K562 (cell line): ENCODE measurements at regions not wholly inside any gene's neighbourhood (a gene's known extent, or its start where the extent isn't known, plus 50 kb on each side); places are given as distances from the start of the nearest gene placed in this dataset.

ENCODE experiments used
- ATAC-seq: fragments of 200-7000 bp; cut with Tn5 transposase; 3 replicates; pipeline ENCODE4 v1.9.1; 2020; ENCODE audit warnings: moderate library complexity
- BruUV-seq: library from RNA; stranded (reverse); fragments of 400-500 nt; replicated peaks from 2 replicates; lab custom pipeline; 2021; lab: Mats Ljungman, UMichigan
- CTCF ChIA-PET: fragments of 300-600 bp; formaldehyde crosslinking; extraction: SDS; loops from one replicate; lab custom pipeline; 2021; ENCODE audit warnings: low intra/inter-chr PET ratio; lab: Yijun Ruan, JAX
- POLR2A ChIA-PET: fragments of 300-600, 350-650 bp; sonication (Branson Sonifier 250); formaldehyde crosslinking; extraction: SDS; loops from one replicate; lab custom pipeline; 2021; ENCODE audit warnings: antibody characterized with exemption, inconsistent platforms; lab: Yijun Ruan, JAX
- DNase-seq, 4 experiments: peaks; one replicate each; pipeline versions ENCODE4 v3.0.0 to v3.0.0-alpha.2; 2011 to 2018; ENCODE audit warnings: low spot score in 3 of 4, mixed read lengths in 3 of 4; ENCODE audit errors: extremely low read depth in 1 of 4
- FAIRE-seq: peaks from 2 replicates; lab custom pipeline; 2011; peaks lifted over from hg19 to GRCh38; lab: Jason Lieb, UNC
- H2AFZ ChIP-seq: 2 replicates; pipeline ENCODE4 v1.6.0; 2011; ENCODE audit warnings: low read depth, low read length, control low read depth, inconsistent platforms
- H3K27ac ChIP-seq: fragments of 200-600 bp; 3 replicates; pipeline ENCODE4 v1.8.0; 2011; ENCODE audit warnings: low read depth, mild to moderate bottlenecking, control low read depth, inconsistent platforms, low read length, moderate library complexity, mixed read lengths; ENCODE audit errors: extremely low read depth
- H3K27me3 ChIP-seq, 2 experiments: fragments of 300-600 bp in 1 of 2; 2 replicates in 1 of 2; 3 replicates in 1 of 2; pipeline versions ENCODE4 v1.6.0 to v1.8.0; 2011; ENCODE audit warnings: inconsistent platforms in 2 of 2, low read length in 2 of 2, mild to moderate bottlenecking in 1 of 2, mixed read lengths in 1 of 2, moderate library complexity in 1 of 2; ENCODE audit not compliant: control insufficient read depth in 2 of 2, insufficient read depth in 2 of 2
- H3K36me3 ChIP-seq: fragments of 300-600 bp; 3 replicates; pipeline ENCODE4 v1.8.0; 2011; ENCODE audit warnings: mild to moderate bottlenecking, low read length, inconsistent platforms; ENCODE audit not compliant: control insufficient read depth, insufficient read depth
- H3K4me1 ChIP-seq, 2 experiments: fragments of 200-600 bp in 1 of 2; replicated peaks in 1 of 2; 2 replicates in 1 of 2; 3 replicates in 1 of 2; pipeline versions ENCODE4 v1.5.1 to v1.8.0; 2011; ENCODE audit warnings: inconsistent platforms in 2 of 2, low read length in 2 of 2, mild to moderate bottlenecking in 1 of 2, mixed read lengths in 1 of 2, moderate library complexity in 1 of 2; ENCODE audit not compliant: control insufficient read depth in 2 of 2, insufficient read depth in 2 of 2
- H3K4me2 ChIP-seq: 2 replicates; pipeline ENCODE4 v1.6.1; 2011; ENCODE audit warnings: low read length, control low read depth, inconsistent platforms, mixed read lengths; ENCODE audit not compliant: insufficient read depth
- H3K4me3 ChIP-seq: fragments of 200-600 bp; sonication (generic), shearing (Covaris generic); 2 replicates; pipeline ENCODE4 v1.5.1; 2016; ENCODE audit warnings: control low read depth, inconsistent platforms
- H3K79me2 ChIP-seq: fragments of 200-600 bp; 3 replicates; pipeline ENCODE4 v1.8.0; 2011; ENCODE audit warnings: low read length, inconsistent platforms; ENCODE audit not compliant: control insufficient read depth, insufficient read depth
- H3K9ac ChIP-seq, 2 experiments: 2 replicates each; pipeline versions ENCODE4 v1.6.0 to v1.6.1; 2011; ENCODE audit warnings: low read depth in 2 of 2, low read length in 2 of 2, control low read depth in 1 of 2, inconsistent platforms in 1 of 2, mild to moderate bottlenecking in 1 of 2, mixed read lengths in 1 of 2; ENCODE audit not compliant: insufficient read depth in 1 of 2
- H3K9me1 ChIP-seq: one replicate; pipeline ENCODE4 v1.6.0; 2011; ENCODE audit warnings: inconsistent platforms, mild to moderate bottlenecking, low read length, moderate library complexity; ENCODE audit not compliant: control insufficient read depth, insufficient read depth
- H3K9me3 ChIP-seq: replicated peaks from 2 replicates; pipeline ENCODE4 v1.5.1; 2011; ENCODE audit warnings: low read depth, low read length, inconsistent platforms; ENCODE audit not compliant: control insufficient read depth, insufficient read depth
- H4K20me1 ChIP-seq: replicated peaks from 2 replicates; pipeline ENCODE4 v1.6.1; 2011; ENCODE audit warnings: low read length, inconsistent platforms, mixed read lengths; ENCODE audit not compliant: control insufficient read depth, insufficient read depth
- CEBPG ChIP-seq, 3 experiments: fragments of 200-800 bp in 1 of 3; sonication (Bioruptor generic) in 1 of 3; sonication (generic) in 1 of 3; formaldehyde crosslinking in 1 of 3; IDR thresholded peaks in 2 of 3; conservative IDR thresholded peaks in 1 of 3; 2 replicates each; pipeline versions ENCODE4 v1.6.1 to v1.8.0; 2016 to 2022; ENCODE audit warnings: missing compliant biosample characterization in 2 of 3, missing genetic modification characterization in 2 of 3, mild to moderate bottlenecking in 1 of 3, missing genetic modification reagents in 1 of 3
- MBD1 ChIP-seq: fragments of 250-450 bp; sonication (Bioruptor Pico); IDR thresholded peaks from 2 replicates; pipeline ENCODE4 v1.8.0; 2022; ENCODE audit warnings: inconsistent platforms
- NFYB ChIP-seq: IDR thresholded peaks from 2 replicates; pipeline ENCODE4 v1.6.1; 2011; ENCODE audit warnings: mild to moderate bottlenecking, moderate library complexity; ENCODE audit not compliant: insufficient read length; ENCODE audit errors: extremely low read depth
- PPARD ChIP-seq: fragments of 250-450 bp; sonication (Bioruptor Pico); IDR thresholded peaks from 2 replicates; pipeline ENCODE4 v1.8.0; 2022; ENCODE audit warnings: inconsistent platforms, mild to moderate bottlenecking, moderate library complexity
- RBM17 ChIP-seq: fragments of 200-400 bp; formaldehyde crosslinking; IDR thresholded peaks from 2 replicates; pipeline ENCODE4 v1.6.1; 2017; ENCODE audit warnings: low read depth, mild to moderate bottlenecking, low read length, borderline replicate concordance
- RREB1 ChIP-seq: fragments of 250-450 bp; sonication (Bioruptor Pico); IDR thresholded peaks from 2 replicates; pipeline ENCODE4 v1.4.0; 2020
- UBTF ChIP-seq, 2 experiments: IDR thresholded peaks; 2 replicates each; pipeline ENCODE4 v1.6.1; 2012; ENCODE audit warnings: improper control_type of control experiment in 2 of 2, low read depth in 2 of 2, low read length in 2 of 2, borderline replicate concordance in 1 of 2
- ZBTB1 ChIP-seq: sonication (generic); formaldehyde crosslinking; IDR thresholded peaks from 2 replicates; pipeline ENCODE4 v1.8.1; 2023; ENCODE audit warnings: missing genetic modification reagents, low read depth, mild to moderate bottlenecking, borderline replicate concordance
- ZNF561 ChIP-seq: fragments of 450-650 bp; formaldehyde crosslinking; conservative IDR thresholded peaks from 2 replicates; pipeline ENCODE4 v1.4.0; 2020; ENCODE audit warnings: mild to moderate bottlenecking, moderate library complexity
- ZNF699 ChIP-seq: fragments of 250-450 bp; sonication (Bioruptor Pico); IDR thresholded peaks from 2 replicates; pipeline ENCODE4 v1.8.0; 2021; ENCODE audit warnings: mild to moderate bottlenecking, moderate library complexity; ENCODE audit not compliant: insufficient replicate concordance
- WGBS: fragments of 100-300 bp; shearing (Covaris generic); methylation state at CpG from one replicate; pipeline ENCODE4 v1.1.6; 2016; ENCODE audit warnings: low coverage, mixed read lengths; ENCODE audit not compliant: insufficient coverage; ENCODE audit errors: missing lambda C conversion rate; 5-methylcytosine and 5-hydroxymethylcytosine counted together
- in situ Hi-C: fragments of 300-500 bp; cut with MboI; formaldehyde crosslinking; loops from 4 replicates; pipeline ENCODE4 v1.15.0; 2018; ENCODE audit warnings: inconsistent platforms, mixed read lengths
- intact Hi-C: fragments of 100-400 bp; cut with micrococcal nuclease; formaldehyde crosslinking; loops from 2 replicates; pipeline ENCODE4 v1.14.2; 2022
- TF ChIP-seq, protein P1 (sequence below): sonication (generic); formaldehyde crosslinking; IDR thresholded peaks from 2 replicates; pipeline ENCODE4 v1.8.1; 2023; ENCODE audit warnings: mild to moderate bottlenecking, missing genetic modification reagents

GRCh38 chr6:82624251-82624650, 260.6 kb downstream of the TPBG start:
- Histone ChIP-seq H3K4me3 (no peak overlapping the region), H4K20me1 (no peaks in the 10 kb centered on the region), H3K9ac (no peak overlapping the region), H3K4me1 (no peaks in the 10 kb centered on the region), H3K36me3 (no peaks in the 10 kb centered on the region), H3K9me1 (no peaks in the 10 kb centered on the region), H2AFZ (no peak overlapping the region), H3K9me3 (no peaks in the 10 kb centered on the region), H3K4me2 (no peak overlapping the region), H3K27me3 (no peaks in the 10 kb centered on the region), H3K27ac (no peak overlapping the region), H3K79me2 (no peaks in the 10 kb centered on the region)
- ChIA-PET POLR2A (no interaction called here), CTCF (no interaction called here)
- intact Hi-C loops (no loop called here), in situ Hi-C loops (no loop called here)
- ATAC-seq (no peak), DNase-seq (no peak), FAIRE-seq (no peak)
- WGBS = 7% methylated on average over 3 of the region's 3 CpGs
- no TSS peak for BruUV-seq
- TF ChIP-seq MBD1 = no peak
- no peak for TF ChIP-seq NFYB
- TF ChIP-seq ZBTB1 (CRISPR knock-in tag) = no peak
- no peak for TF ChIP-seq UBTF (IDR thresholded peaks at IDR 0.05; ENCODE audit: borderline replicate concordance in 1 of 2, low read depth in 2 of 2, low read length in 2 of 2)
- TF ChIP-seq RBM17 = no peak
- TF ChIP-seq, protein P1, sequence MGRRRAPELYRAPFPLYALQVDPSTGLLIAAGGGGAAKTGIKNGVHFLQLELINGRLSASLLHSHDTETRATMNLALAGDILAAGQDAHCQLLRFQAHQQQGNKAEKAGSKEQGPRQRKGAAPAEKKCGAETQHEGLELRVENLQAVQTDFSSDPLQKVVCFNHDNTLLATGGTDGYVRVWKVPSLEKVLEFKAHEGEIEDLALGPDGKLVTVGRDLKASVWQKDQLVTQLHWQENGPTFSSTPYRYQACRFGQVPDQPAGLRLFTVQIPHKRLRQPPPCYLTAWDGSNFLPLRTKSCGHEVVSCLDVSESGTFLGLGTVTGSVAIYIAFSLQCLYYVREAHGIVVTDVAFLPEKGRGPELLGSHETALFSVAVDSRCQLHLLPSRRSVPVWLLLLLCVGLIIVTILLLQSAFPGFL = no peak
- no peak for TF ChIP-seq PPARD (CRISPR knock-in tag)
- no peak for TF ChIP-seq RREB1 (CRISPR knock-in tag)
- no peak for TF ChIP-seq ZNF699 (CRISPR knock-in tag)
- TF ChIP-seq ZNF561 = no peak
- TF ChIP-seq CEBPG (CRISPR knock-in tag; IDR thresholded peaks at IDR 0.05) = no peak
- TF ChIP-seq CEBPG (tag; conservative IDR thresholded peaks at IDR 0.05 in 1 of 2, IDR thresholded peaks at IDR 0.05 in 1 of 2) = no peak
